MM.1S (cell line): ENCODE measurements at regions not wholly inside any gene's neighbourhood (a gene's known extent, or its start where the extent isn't known, plus 50 kb on each side); places are given as distances from the start of the nearest gene placed in this dataset.

ENCODE experiments used
- EZH2 ChIP-seq: fragments of 300-600 bp; sonication (generic); optimal IDR thresholded peaks from 2 replicates; pipeline ENCODE3; 2017; ENCODE audit warnings: low read depth, mild to moderate bottlenecking, antibody characterized with exemption, low read length, mixed read lengths
- EZH2phosphoT487 ChIP-seq: fragments of 300-600 bp; sonication (generic); IDR thresholded peaks from 2 replicates; pipeline ENCODE4 v1.6.1; 2018; ENCODE audit warnings: antibody characterized with exemption, low read length
- TF ChIP-seq, protein P1 (sequence below): fragments of 300-600 bp; sonication (generic); IDR thresholded peaks from 2 replicates; pipeline ENCODE4 v1.5.1; 2016; ENCODE audit warnings: antibody characterized with exemption, low read length, mixed read lengths

- TF ChIP-seq, protein P1, sequence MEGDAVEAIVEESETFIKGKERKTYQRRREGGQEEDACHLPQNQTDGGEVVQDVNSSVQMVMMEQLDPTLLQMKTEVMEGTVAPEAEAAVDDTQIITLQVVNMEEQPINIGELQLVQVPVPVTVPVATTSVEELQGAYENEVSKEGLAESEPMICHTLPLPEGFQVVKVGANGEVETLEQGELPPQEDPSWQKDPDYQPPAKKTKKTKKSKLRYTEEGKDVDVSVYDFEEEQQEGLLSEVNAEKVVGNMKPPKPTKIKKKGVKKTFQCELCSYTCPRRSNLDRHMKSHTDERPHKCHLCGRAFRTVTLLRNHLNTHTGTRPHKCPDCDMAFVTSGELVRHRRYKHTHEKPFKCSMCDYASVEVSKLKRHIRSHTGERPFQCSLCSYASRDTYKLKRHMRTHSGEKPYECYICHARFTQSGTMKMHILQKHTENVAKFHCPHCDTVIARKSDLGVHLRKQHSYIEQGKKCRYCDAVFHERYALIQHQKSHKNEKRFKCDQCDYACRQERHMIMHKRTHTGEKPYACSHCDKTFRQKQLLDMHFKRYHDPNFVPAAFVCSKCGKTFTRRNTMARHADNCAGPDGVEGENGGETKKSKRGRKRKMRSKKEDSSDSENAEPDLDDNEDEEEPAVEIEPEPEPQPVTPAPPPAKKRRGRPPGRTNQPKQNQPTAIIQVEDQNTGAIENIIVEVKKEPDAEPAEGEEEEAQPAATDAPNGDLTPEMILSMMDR, result no peak
- no peak for TF ChIP-seq EZH2
- no peak for TF ChIP-seq EZH2phosphoT487
Observed at GRCh38 chr7:46321556-46322205, 400.6 kb upstream of the IGFBP3 start.
